Neural cell (in vitro differentiated cells): ENCODE measurements at regions not wholly inside any gene's neighbourhood (a gene's known extent, or its start where the extent isn't known, plus 50 kb on each side); places are given as distances from the start of the nearest gene placed in this dataset.

Experiments used
- EP300 ChIP-seq: fragments of 450-650 bp; conservative IDR thresholded peaks from 2 replicates; pipeline ENCODE4 v1.6.1; 2014; ENCODE audit warnings: antibody characterized with exemption, mild to moderate bottlenecking, moderate library complexity; ENCODE audit not compliant: poor library complexity, severe bottlenecking
- EZH2 ChIP-seq: fragments of 200-600, 300-800 bp; shearing (Covaris generic), sonication (generic); IDR thresholded peaks from 2 replicates; pipeline ENCODE4 v1.6.1; 2014; ENCODE audit warnings: antibody characterized with exemption, low read length, borderline replicate concordance, mild to moderate bottlenecking; ENCODE audit not compliant: insufficient read depth, poor library complexity, severe bottlenecking
- POLR2AphosphoS5 ChIP-seq: IDR thresholded peaks from 2 replicates; pipeline ENCODE4 v1.6.1; 2012
- RAD21 ChIP-seq: fragments of 450-650 bp; conservative IDR thresholded peaks from 2 replicates; pipeline ENCODE4 v1.6.1; 2014; ENCODE audit warnings: antibody characterized with exemption, mild to moderate bottlenecking, moderate library complexity
- TAF1 ChIP-seq: IDR thresholded peaks from 2 replicates; pipeline ENCODE4 v1.6.1; 2012; ENCODE audit warnings: low read depth
- TF ChIP-seq, protein P1 (sequence below): fragments of 450-650 bp; IDR thresholded peaks from 2 replicates; pipeline ENCODE4 v1.5.1; 2014; ENCODE audit warnings: antibody characterized with exemption, mild to moderate bottlenecking, moderate library complexity; ENCODE audit not compliant: poor library complexity, severe bottlenecking

DNA sequence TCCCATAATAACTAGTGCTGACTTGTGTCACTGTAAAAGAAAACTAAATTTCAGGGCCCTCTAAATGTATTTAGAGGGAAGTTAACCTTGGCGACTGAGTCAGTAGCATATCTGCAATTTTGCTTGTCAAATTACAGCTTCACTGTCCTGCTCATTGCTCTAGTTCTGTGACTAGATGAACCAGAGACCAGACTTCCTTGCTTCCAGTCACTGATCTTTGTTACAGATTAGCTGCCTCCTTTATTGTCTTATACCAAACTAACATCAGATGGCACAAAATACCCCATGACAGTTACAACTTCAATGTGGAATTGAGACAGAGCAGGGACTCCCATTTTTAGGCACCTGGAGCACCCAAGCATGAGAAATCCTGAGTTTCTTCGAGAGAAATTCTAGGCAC lies 79.9 kb upstream of the POM121L12 start:
- TF ChIP-seq, protein P1, sequence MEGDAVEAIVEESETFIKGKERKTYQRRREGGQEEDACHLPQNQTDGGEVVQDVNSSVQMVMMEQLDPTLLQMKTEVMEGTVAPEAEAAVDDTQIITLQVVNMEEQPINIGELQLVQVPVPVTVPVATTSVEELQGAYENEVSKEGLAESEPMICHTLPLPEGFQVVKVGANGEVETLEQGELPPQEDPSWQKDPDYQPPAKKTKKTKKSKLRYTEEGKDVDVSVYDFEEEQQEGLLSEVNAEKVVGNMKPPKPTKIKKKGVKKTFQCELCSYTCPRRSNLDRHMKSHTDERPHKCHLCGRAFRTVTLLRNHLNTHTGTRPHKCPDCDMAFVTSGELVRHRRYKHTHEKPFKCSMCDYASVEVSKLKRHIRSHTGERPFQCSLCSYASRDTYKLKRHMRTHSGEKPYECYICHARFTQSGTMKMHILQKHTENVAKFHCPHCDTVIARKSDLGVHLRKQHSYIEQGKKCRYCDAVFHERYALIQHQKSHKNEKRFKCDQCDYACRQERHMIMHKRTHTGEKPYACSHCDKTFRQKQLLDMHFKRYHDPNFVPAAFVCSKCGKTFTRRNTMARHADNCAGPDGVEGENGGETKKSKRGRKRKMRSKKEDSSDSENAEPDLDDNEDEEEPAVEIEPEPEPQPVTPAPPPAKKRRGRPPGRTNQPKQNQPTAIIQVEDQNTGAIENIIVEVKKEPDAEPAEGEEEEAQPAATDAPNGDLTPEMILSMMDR: no peak
- TF ChIP-seq EZH2 (no peak), RAD21 (no peak), TAF1 (no peak), POLR2AphosphoS5 (no peak), EP300 (no peak)
